ENCODE measurements at regions not wholly inside any gene's neighbourhood (a gene's known extent, or its start where the extent isn't known, plus 50 kb on each side); places are given as distances from the start of the nearest gene placed in this dataset.

DNA sequence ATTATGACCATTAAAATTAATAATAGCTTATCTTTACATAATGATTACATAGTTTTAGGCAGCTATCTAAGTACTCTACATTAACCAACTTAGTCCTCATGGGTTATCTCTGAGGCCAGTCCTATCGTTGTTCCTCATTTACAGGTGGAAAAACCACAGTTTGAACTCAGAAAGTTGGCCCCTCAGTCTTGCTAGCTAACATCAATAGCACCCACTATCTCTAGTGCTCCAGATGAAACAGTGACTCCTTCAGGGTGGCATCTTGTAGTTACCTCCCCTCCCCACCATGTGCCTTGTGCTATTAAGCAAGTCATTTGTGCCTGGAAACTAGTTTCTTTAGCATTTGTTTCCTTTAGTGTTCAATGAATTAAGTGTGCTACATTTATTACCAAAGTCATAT is 1086.7 kb downstream of the EFNB2 start:
- H3K4me3 ChIP-seq (ENCODE audit: low read depth, low read length), result no peak overlapping the region
- TF ChIP-seq POLR2A (IDR thresholded peaks at IDR 0.05; ENCODE audit: extremely low read depth, insufficient read length) (no peak), MAX (IDR thresholded peaks at IDR 0.05; ENCODE audit: low read depth, low read length) (no peak), MYC (IDR thresholded peaks at IDR 0.05; ENCODE audit: low read depth, low read length) (no peak), CTCF (IDR thresholded peaks at IDR 0.05; ENCODE audit: low read depth, low read length) (no peak)
- DNase-seq (ENCODE audit: low read depth), result no peak

GRCh38 chr13:105446197-105446596 is 1089.3 kb downstream of the EFNB2 start:
- no peak overlapping the region for H3K4me3 ChIP-seq (ENCODE audit: low read depth, low read length)
- DNase-seq (ENCODE audit: low read depth), result no peak
- TF ChIP-seq MAX (IDR thresholded peaks at IDR 0.05; ENCODE audit: low read depth, low read length), result no peak
- TF ChIP-seq MYC (IDR thresholded peaks at IDR 0.05; ENCODE audit: low read depth, low read length), result no peak
- TF ChIP-seq POLR2A (IDR thresholded peaks at IDR 0.05; ENCODE audit: extremely low read depth, insufficient read length), result no peak
- TF ChIP-seq CTCF (IDR thresholded peaks at IDR 0.05; ENCODE audit: low read depth, low read length), result no peak

DNA sequence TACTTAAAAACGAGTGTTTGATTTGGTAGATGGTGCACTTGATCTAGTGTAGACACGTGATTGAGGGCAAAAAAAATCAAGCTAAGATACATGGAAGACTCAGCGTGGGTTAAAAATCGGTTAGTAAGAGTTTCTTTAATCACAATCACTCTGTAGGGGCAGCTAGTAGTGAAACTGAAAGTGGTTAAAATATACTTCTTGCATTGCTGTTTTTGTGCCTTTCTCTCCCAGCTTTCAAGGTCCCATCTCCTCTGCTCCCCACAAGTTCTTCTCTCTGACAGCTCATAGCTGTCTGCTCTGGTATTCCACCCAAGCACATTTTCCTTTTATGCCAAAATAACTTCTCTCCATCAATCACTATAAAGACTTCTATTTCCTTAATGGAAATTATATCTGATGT is 1089.7 kb downstream of the EFNB2 start:
- H3K4me3 ChIP-seq (ENCODE audit: low read depth, low read length), result no peak overlapping the region

DNA sequence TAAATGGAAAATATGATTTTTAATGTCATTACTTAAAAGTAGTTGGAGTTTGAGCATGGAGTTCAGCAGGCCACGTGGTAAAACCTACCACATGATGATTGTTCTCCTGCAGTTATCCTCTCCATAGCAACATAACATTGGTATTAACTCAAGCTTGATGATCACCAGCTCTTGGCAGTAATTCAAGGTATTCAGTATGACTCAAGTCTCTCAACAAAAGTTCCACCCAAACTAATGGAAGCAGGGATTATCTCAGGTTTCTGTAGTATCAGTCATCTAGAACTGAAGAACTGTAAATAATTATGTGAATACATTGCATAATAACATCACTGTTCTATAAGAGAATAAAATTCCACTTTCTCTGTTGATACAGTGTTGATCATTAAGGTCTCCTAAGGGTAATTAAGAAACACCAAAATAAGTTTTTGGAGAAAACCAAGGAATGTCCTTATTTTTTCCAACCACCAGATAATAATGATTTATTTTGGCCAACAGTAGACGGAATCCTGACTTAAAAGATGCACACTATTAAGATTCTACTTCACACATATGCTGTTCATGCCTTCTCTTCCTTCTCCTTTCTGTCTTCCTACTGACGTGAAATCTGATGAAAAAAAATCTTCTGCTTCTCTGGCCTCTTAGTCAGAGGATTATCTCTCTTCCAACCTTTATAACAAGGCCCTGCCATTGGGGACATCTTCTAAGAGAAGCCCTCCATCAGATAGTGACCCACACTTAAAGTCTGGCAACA is 1092.3 kb downstream of the EFNB2 start:
- no peak for TF ChIP-seq CTCF (IDR thresholded peaks at IDR 0.05; ENCODE audit: low read depth, low read length)
- no peak for TF ChIP-seq POLR2A (IDR thresholded peaks at IDR 0.05; ENCODE audit: extremely low read depth, insufficient read length)
- no peak for TF ChIP-seq MAX (IDR thresholded peaks at IDR 0.05; ENCODE audit: low read depth, low read length)
- no peak for TF ChIP-seq MYC (IDR thresholded peaks at IDR 0.05; ENCODE audit: low read depth, low read length)
- DNase-seq (ENCODE audit: low read depth), result no peak
- no peak overlapping the region for H3K4me3 ChIP-seq (ENCODE audit: low read depth, low read length)

More for the DNA sequence above, 1089.7 kb downstream of the EFNB2 start:
- DNase-seq (ENCODE audit: low read depth), result no peak
- TF ChIP-seq CTCF (IDR thresholded peaks at IDR 0.05; ENCODE audit: low read depth, low read length), result no peak
- TF ChIP-seq MAX (IDR thresholded peaks at IDR 0.05; ENCODE audit: low read depth, low read length), result no peak
- TF ChIP-seq MYC (IDR thresholded peaks at IDR 0.05; ENCODE audit: low read depth, low read length), result no peak
- TF ChIP-seq POLR2A (IDR thresholded peaks at IDR 0.05; ENCODE audit: extremely low read depth, insufficient read length), result no peak

DNA sequence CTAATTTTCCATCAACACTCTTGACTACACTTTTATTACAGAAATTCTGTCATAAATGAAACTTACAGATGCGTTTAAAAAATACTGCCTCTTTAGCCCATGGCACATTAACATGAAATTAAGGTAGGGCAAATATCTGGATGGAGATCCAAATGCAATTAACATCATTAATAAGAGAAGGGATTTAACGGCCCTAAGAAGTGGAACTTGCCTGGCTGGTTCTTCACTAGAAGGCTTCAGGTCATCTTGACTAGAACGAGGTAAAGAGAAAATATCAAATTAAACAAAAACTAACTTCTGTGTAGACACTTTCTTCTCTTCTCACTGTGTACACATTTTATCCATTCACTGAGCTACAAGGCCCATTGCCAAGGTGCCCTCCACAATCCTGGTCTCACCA is 1093.4 kb downstream of the EFNB2 start:
- TF ChIP-seq MYC (IDR thresholded peaks at IDR 0.05; ENCODE audit: low read depth, low read length), result no peak
- no peak for TF ChIP-seq CTCF (IDR thresholded peaks at IDR 0.05; ENCODE audit: low read depth, low read length)
- no peak for TF ChIP-seq POLR2A (IDR thresholded peaks at IDR 0.05; ENCODE audit: extremely low read depth, insufficient read length)
- no peak for TF ChIP-seq MAX (IDR thresholded peaks at IDR 0.05; ENCODE audit: low read depth, low read length)
- DNase-seq (ENCODE audit: low read depth), result no peak
- no peak overlapping the region for H3K4me3 ChIP-seq (ENCODE audit: low read depth, low read length)

Measured in NB4 (cell line).